Activated CD8-positive, alpha-beta T cell treated with anti-CD3 and anti-CD28 coated beads, Interleukin-2, amount 10 ng/mL, durations not matched to agents 7 days and 5 days (primary cell): ENCODE measurements at regions not wholly inside any gene's neighbourhood (a gene's known extent, or its start where the extent isn't known, plus 50 kb on each side); places are given as distances from the start of the nearest gene placed in this dataset.

ENCODE experiments used
- ATAC-seq: fragments of 150-1000 bp; cut with Tn5 transposase; one replicate; pipeline ENCODE4 v1.10.0; 2021; ENCODE audit warnings: moderate library complexity
- CTCF ChIA-PET: fragments of 350-600 bp; sonication (Branson Sonifier 250); formaldehyde crosslinking; loops from one replicate; lab custom pipeline; 2021; ENCODE audit warnings: antibody characterized with exemption; lab: Charles Lee
- POLR2A ChIA-PET: fragments of 350-600 bp; sonication (Branson Sonifier 250); formaldehyde crosslinking; loops from one replicate; lab custom pipeline; 2021; ENCODE audit warnings: antibody characterized with exemption; lab: Charles Lee
- DNase-seq: peaks from one replicate; pipeline ENCODE4 v3.0.0-alpha.2; 2020
- H3K27ac Mint-ChIP-seq: one replicate; pipeline ENCODE4 v1.8.0; 2021; ENCODE audit warnings: mild to moderate bottlenecking, mixed read lengths
- H3K27me3 Mint-ChIP-seq: one replicate; pipeline ENCODE4 v1.8.0; 2021; ENCODE audit warnings: low read depth, mixed read lengths
- H3K36me3 Mint-ChIP-seq: one replicate; pipeline ENCODE4 v1.8.0; 2021; ENCODE audit warnings: low read depth, mixed read lengths
- H3K4me1 Mint-ChIP-seq: one replicate; pipeline ENCODE4 v1.8.0; 2021; ENCODE audit warnings: low read depth, mixed read lengths
- H3K4me3 Mint-ChIP-seq: one replicate; pipeline ENCODE4 v1.8.0; 2021; ENCODE audit warnings: mild to moderate bottlenecking, mixed read lengths
- H3K9me3 Mint-ChIP-seq: one replicate; pipeline ENCODE4 v1.8.0; 2022; ENCODE audit warnings: mixed read lengths; ENCODE audit not compliant: insufficient read depth

DNA sequence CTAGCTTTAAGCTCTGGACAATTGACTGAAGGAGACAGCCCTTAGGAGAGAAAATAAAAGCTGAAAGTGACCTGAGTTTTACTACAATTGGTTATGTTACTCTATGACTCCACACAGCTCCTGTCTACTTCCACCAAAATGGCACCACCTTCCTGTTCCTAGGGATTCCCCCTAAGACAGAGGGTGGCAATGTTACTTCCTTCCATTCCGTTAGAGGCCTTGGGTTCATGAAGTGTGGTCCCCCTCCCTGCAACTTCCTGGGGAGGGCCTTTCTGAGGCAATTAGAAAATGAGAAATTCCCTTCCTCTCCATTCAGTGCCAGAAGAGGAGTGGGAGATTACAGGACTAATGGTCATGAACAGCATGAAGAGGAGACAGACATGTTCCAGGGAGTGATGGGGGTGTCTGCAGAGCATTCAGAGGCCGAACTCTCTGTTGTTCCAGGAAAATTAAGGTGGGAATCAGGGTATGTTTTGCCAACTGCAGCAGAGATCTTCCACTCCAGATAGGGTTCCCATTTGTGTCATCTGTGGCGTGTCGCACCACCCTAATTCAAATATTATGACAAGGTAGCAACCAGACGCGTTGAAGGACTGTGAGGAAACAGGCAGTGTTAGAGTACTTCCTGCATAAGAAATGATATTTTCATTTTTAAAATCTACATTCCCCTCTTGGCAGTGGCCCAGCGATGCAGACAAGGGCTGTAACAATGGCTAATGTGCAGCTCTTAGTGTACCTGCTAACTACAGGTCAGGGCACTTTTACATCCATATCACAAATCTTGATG is 53.1 kb upstream of the TRIM67 start:
- Mint-ChIP-seq H3K9me3 (no peaks in the 10 kb centered on the region), H3K36me3 (no peaks in the 10 kb centered on the region), H3K27ac (no peak overlapping the region), H3K4me1 (peaks cover 12% of the 10 kb centered on the region), H3K27me3 (peaks cover 13% of the 10 kb centered on the region), H3K4me3 (no peak overlapping the region)
- no peak for ATAC-seq
- ChIA-PET POLR2A (interaction anchor here (0.6 kb wide), 1 partner anchor 68 kb away, joined by 3 read pairs; no protein-coding TSS in a partner anchor), CTCF (no interaction called here)
- no peak for DNase-seq

DNA sequence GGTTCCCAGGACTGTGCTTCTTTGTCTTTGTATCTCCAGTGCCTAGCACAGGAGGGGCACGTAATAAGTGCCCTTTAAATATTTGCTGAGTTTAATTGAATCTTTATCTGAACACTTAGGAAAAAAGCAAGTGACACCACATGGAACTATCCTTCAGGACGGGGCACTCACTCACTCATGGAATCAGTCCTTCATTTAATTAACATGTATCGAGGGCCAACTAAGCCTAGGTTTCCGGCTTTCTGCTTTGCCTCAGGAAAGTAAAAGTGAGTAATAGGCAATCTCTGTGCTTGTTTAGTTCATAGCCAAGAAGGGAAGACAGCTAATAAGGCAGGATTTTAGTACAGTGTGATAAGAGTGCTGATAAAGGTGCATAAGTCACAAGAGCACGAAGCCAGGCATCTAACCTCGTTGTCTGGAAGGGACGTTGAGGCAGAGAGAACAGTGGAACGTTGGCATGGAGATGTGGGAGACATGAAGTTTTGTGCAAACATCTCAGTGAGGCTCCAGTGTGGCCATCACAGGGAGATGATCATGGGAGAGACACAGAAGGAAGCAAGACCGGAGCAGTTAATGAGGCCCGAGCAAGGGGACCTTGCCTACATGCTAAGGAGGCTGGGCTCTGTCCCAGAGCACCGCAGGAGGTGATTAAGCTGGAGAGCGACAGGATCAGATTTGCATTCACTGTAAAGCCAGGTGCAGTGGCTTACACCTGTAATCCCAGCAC is 54.1 kb upstream of the TRIM67 start:
- ATAC-seq (no peak), DNase-seq (no peak)
- ChIA-PET CTCF (no interaction called here), POLR2A (no interaction called here)
- H3K27ac Mint-ChIP-seq: peak overlapping the region; percentile 1
- no peaks in the 10 kb centered on the region for H3K9me3 Mint-ChIP-seq
- H3K36me3 Mint-ChIP-seq: no peaks in the 10 kb centered on the region
- peaks cover 12% of the 10 kb centered on the region for H3K4me1 Mint-ChIP-seq
- H3K27me3 Mint-ChIP-seq: peaks cover 13% of the 10 kb centered on the region
- H3K4me3 Mint-ChIP-seq: no peak overlapping the region

DNA sequence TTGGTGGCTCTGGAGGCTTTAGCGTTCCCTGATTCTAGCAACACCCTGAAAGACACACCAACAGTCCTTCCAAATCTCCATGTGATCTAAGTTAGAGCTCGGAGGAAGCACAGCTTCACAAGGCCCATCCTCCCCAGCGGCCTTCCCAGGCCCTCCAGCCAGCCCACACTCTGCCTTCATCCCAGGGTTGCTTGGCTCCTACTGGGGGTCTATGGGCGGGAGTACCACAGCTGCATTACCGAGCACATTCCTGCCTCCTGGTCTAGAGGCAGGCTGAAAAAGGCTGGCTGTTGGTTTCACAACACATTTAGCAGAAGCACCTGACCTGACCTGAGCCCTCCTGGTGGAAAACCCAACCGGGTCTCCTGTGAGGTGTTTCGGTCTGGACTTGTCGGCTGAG is 54.7 kb upstream of the TRIM67 start:
- Mint-ChIP-seq H3K4me1 (peaks cover 12% of the 10 kb centered on the region), H3K27me3 (peaks cover 13% of the 10 kb centered on the region), H3K27ac (no peak overlapping the region), H3K4me3 (no peak overlapping the region), H3K36me3 (no peaks in the 10 kb centered on the region), H3K9me3 (no peaks in the 10 kb centered on the region)
- ChIA-PET POLR2A (no interaction called here), CTCF (no interaction called here)
- no peak for DNase-seq
- no peak for ATAC-seq

DNA sequence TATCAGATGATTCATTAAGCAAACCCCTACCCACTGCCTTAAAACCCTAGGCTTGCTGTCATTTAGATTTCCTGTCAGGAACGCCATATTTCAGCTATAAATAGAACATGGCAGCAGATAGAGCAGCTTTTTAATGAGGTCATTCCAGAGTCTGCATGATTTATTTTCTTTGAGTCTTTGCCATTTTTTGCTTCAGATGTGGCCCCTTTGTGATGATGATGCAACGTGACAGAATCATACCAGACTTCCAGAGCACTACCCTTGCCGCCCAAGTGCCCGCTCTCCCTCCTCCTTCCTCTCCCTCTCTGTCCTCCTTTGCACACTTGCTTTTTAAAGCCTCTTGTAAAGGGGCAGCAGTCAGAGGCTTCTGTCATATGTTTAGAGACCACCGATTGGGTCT is 55.5 kb upstream of the TRIM67 start:
- ATAC-seq (no peak), DNase-seq (no peak)
- Mint-ChIP-seq H3K36me3 (no peaks in the 10 kb centered on the region), H3K27ac (no peak overlapping the region), H3K9me3 (no peaks in the 10 kb centered on the region), H3K4me1 (peaks cover 12% of the 10 kb centered on the region), H3K27me3 (peaks cover 12% of the 10 kb centered on the region), H3K4me3 (no peak overlapping the region)
- ChIA-PET CTCF (interaction anchor here (1.7 kb wide), 1 partner anchor 14 kb away, joined by 6 read pairs; no protein-coding TSS in a partner anchor), POLR2A (no interaction called here)

DNA sequence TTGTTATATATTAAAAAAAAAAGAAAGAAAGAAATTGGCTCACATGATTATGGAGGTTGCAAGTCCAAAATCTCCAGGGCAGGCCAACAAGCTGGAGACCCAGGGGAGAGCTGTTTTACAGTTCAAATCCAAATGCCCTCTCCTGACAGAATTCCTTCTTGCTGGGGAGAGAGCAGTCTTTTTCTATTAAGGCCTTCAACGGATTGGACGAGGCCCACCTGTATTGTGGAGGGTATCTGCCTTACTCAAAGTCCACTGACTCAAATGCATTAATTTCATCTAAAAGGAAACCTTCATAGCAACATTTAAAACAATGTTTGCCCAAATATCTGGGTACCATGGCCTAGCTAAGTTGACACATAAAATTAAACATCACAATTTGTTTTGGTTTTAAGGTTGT is 56.9 kb upstream of the TRIM67 start:
- CTCF ChIA-PET: interaction anchor here (1.7 kb wide), 1 partner anchor 13 kb away, joined by 6 read pairs; no protein-coding TSS in a partner anchor
- Mint-ChIP-seq H3K4me1 (peaks cover 12% of the 10 kb centered on the region), H3K4me3 (no peak overlapping the region), H3K27ac (no peak overlapping the region), H3K36me3 (no peaks in the 10 kb centered on the region), H3K9me3 (no peaks in the 10 kb centered on the region), H3K27me3 (peaks cover 12% of the 10 kb centered on the region)
- DNase-seq (no peak), ATAC-seq (no peak)
- POLR2A ChIA-PET: no interaction called here

DNA sequence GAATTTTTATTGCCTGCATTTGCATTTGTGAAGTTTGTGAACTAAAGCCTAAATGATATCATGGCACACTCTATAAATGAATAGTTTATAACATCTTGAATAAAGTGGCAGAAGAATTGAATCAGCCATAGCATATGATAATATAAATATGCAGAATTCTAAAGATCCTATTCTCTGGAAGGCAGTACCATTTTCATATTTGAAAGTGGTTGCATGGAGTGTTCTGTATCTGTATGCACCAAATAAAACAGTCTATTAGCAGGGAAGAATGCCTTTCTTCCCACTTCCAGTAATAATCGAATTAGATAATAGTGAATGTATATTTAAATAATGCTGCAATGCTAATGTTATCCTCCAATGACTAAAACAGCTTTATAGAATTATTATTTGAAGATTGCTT is 57.9 kb upstream of the TRIM67 start:
- POLR2A ChIA-PET: no interaction called here
- Mint-ChIP-seq H3K9me3 (no peaks in the 10 kb centered on the region), H3K4me1 (peaks cover 10% of the 10 kb centered on the region), H3K27ac (no peak overlapping the region), H3K27me3 (peaks cover 12% of the 10 kb centered on the region), H3K36me3 (no peaks in the 10 kb centered on the region), H3K4me3 (no peak overlapping the region)
- CTCF ChIA-PET: no interaction called here
- ATAC-seq (no peak), DNase-seq (no peak)

DNA sequence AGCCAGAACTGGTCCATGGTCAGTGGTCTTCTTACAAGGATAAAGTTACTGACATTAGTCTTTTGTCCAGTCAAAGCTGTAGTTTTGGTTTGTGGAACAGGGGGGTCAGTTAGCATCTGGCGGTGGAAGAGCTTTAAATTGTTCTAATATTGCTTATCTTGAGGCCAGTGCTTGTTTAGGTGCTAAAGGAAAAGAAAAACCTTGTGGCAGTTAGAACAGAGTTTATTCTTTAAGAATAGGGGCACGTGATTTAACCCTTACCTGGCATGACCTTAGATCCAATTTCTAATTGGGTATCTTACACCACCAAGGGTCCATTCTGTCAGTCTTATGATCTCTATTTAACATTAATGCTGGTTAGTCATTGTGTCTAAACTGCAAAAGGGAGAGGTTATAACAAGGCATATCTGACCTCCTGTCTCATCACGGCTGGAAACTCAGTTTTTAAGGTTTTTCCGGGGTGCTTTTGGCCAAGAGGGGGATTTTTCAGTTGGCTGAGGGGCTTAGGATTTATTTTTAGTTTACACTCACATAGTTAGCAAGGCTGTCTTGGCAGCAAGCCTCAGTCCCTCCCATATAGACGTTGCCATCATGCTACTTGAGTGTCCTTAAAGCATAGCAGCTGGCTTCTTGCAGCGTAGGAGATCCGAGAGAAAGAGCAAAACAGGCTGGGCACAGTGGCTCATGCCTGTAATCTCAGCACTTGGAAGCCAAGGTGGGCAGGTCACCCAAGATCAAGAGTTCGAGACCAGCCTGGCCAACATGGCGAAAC is 60.1 kb upstream of the FAM89A start:
- ChIA-PET CTCF (no interaction called here), POLR2A (no interaction called here)
- no peaks in the 10 kb centered on the region for H3K9me3 Mint-ChIP-seq

DNA sequence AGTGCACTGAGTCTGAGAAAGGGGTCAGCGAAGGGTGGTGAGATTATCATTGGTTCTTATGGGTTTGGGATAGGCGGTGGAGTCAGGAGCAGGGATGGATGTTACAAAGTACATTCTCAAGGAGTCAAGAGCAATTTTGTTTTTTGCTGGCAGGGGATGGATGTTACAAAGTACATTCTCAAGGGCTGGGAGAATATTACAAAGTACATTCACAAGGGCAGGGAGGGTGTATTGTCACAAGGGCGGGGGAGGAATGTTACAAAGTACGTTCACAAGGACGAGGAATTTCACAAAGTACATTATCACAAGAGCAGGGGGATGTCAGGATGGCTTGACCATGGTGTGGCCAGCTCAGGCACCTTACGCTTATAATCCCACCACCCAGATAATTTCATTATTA is 59.3 kb upstream of the FAM89A start:
- ChIA-PET POLR2A (no interaction called here), CTCF (no interaction called here)
- H3K27ac Mint-ChIP-seq: no peak overlapping the region
- H3K27me3 Mint-ChIP-seq: peaks cover 22% of the 10 kb centered on the region
- ATAC-seq: no peak
- H3K4me1 Mint-ChIP-seq: no peaks in the 10 kb centered on the region
- no peaks in the 10 kb centered on the region for H3K9me3 Mint-ChIP-seq
- no peak overlapping the region for H3K4me3 Mint-ChIP-seq
- no peaks in the 10 kb centered on the region for H3K36me3 Mint-ChIP-seq
- DNase-seq: no peak

More for the DNA sequence above, 60.1 kb upstream of the FAM89A start:
- H3K4me1 Mint-ChIP-seq: no peaks in the 10 kb centered on the region
- peaks cover 19% of the 10 kb centered on the region for H3K27me3 Mint-ChIP-seq
- no peak for DNase-seq
- no peak for ATAC-seq
- H3K4me3 Mint-ChIP-seq: no peak overlapping the region
- no peaks in the 10 kb centered on the region for H3K36me3 Mint-ChIP-seq
- H3K27ac Mint-ChIP-seq: no peak overlapping the region

DNA sequence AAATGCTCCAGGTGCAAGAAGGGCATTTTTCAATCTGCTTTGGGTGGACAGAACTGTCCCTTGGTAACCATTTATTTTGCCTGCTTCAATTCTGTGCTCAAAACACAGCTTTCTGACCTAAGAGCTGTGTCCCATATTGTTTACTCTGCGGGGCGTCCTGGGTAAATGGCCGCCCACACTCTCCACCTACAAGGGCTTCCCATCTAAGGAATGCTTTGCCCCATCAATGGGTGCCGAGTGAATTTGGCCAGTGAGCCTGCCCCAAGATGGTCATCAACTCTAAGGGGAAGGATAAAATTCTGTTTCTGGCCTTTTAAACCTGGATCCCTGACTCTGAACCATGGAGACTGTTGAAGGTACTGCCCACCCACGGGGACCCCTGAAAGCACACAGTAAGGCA is 55.5 kb upstream of the FAM89A start:
- Mint-ChIP-seq H3K27me3 (peaks cover 31% of the 10 kb centered on the region), H3K4me3 (no peak overlapping the region), H3K9me3 (no peaks in the 10 kb centered on the region), H3K4me1 (no peaks in the 10 kb centered on the region), H3K27ac (no peak overlapping the region), H3K36me3 (no peaks in the 10 kb centered on the region)
- no peak for ATAC-seq
- CTCF ChIA-PET: interaction anchor here (1.1 kb wide), 1 partner anchor 42 kb away, joined by 3 read pairs; no protein-coding TSS in a partner anchor
- POLR2A ChIA-PET: no interaction called here
- no peak for DNase-seq

DNA sequence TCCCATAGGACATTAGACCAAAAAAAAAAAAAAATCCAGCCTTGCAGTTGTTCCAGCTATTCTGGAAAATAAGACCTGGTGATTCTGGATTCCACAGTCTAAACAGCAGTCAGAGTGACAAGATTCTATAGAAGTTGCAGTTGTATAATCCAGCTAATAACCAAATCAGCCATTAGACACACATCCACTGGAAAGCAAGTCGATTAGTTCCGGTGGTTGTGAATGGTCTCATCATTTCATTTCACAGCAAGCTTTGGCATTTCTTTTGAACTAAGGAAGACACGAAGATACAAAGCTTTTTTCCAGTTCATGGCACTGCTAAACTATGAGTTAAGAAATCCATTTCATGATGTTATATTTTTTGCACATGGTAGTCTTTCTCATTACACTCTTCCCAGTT is 54.4 kb upstream of the FAM89A start:
- no peaks in the 10 kb centered on the region for H3K9me3 Mint-ChIP-seq
- CTCF ChIA-PET: no interaction called here
- no peak for ATAC-seq
- H3K27ac Mint-ChIP-seq: no peak overlapping the region
- POLR2A ChIA-PET: interaction anchor here (0.5 kb wide), 1 partner anchor 55 kb away, joined by 3 read pairs; no protein-coding TSS in a partner anchor
- no peak for DNase-seq
- peaks cover 33% of the 10 kb centered on the region for H3K27me3 Mint-ChIP-seq
- H3K4me3 Mint-ChIP-seq: no peak overlapping the region
- H3K36me3 Mint-ChIP-seq: no peaks in the 10 kb centered on the region
- H3K4me1 Mint-ChIP-seq: no peaks in the 10 kb centered on the region

DNA sequence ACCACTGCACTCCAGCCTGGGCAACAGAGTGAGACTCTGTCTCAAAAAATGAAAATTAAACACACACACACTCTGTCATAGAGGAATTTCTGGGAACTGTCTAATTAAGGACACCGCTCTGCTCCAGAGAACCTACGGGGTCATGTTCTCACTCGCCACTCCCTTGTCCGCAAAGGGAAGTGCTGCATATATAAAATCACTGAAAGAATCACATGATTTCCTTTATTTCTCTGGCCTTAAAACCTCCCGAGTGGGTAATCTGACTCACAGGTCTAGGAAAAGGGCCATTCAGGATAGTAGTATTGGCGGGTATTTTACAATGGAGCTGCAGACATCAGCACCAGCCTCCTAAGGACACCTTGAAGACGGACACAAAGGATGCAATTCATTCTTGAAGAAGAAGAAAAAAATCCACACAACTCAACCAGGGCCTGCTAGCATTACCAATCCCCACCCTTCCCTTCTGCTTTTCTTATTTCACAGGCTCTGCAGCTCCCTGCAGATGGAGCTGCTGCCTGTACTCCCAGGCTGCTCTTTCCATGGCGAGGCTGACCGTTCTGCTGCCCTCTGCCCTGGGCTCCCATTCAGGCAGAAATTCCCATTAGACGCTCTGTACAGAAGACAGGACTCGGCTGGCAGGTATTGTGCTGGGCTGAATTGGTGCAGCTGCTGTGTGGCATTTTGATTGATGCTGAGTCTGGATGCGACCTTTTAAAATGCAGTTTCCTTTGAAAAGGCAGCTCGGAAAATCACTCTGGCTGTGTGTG is 53.3 kb upstream of the FAM89A start:
- H3K27ac Mint-ChIP-seq: no peak overlapping the region
- ATAC-seq (no peak), DNase-seq (no peak)
- CTCF ChIA-PET: interaction anchor here (0.8 to 1.5 kb wide), 3 partner anchors 39 to 177 kb away, joined by 4 to 8 read pairs (median 5); no protein-coding TSS in a partner anchor
- POLR2A ChIA-PET: no interaction called here
- no peaks in the 10 kb centered on the region for H3K9me3 Mint-ChIP-seq
- no peak overlapping the region for H3K4me3 Mint-ChIP-seq
- H3K27me3 Mint-ChIP-seq: peaks cover 31% of the 10 kb centered on the region
- H3K4me1 Mint-ChIP-seq: no peaks in the 10 kb centered on the region
- no peaks in the 10 kb centered on the region for H3K36me3 Mint-ChIP-seq
